Neuronal stem cell (in vitro differentiated cells): ENCODE measurements at regions not wholly inside any gene's neighbourhood (a gene's known extent, or its start where the extent isn't known, plus 50 kb on each side); places are given as distances from the start of the nearest gene placed in this dataset.

Experiments used
- DNase-seq: peaks from one replicate; pipeline ENCODE4 v3.0.0-alpha.2; 2013; ENCODE audit warnings: low spot score
- H2AFZ ChIP-seq: one replicate; pipeline ENCODE4 v1.6.1; 2013; ENCODE audit warnings: mild to moderate bottlenecking, low read length, inconsistent platforms
- H2AK5ac ChIP-seq: 2 replicates; pipeline ENCODE4 v1.6.1; 2013; ENCODE audit warnings: low read depth, mild to moderate bottlenecking, inconsistent platforms, low read length, moderate library complexity, mixed read lengths
- H2BK120ac ChIP-seq: 2 replicates; pipeline ENCODE4 v1.6.1; 2013; ENCODE audit warnings: low read depth, mild to moderate bottlenecking, inconsistent platforms, low read length, moderate library complexity, mixed read lengths
- H2BK12ac ChIP-seq: one replicate; pipeline ENCODE4 v1.6.1; 2013; ENCODE audit warnings: low read length, inconsistent platforms
- H2BK15ac ChIP-seq: 2 replicates; pipeline ENCODE4 v1.6.1; 2013; ENCODE audit warnings: mild to moderate bottlenecking, low read length, inconsistent platforms, mixed read lengths
- H2BK5ac ChIP-seq: one replicate; pipeline ENCODE4 v1.6.1; 2013; ENCODE audit warnings: inconsistent platforms, mild to moderate bottlenecking, low read length, moderate library complexity
- H3K14ac ChIP-seq: one replicate; pipeline ENCODE4 v1.6.1; 2013; ENCODE audit warnings: low read length, inconsistent platforms
- H3K18ac ChIP-seq: 2 replicates; pipeline ENCODE4 v1.6.1; 2013; ENCODE audit warnings: low read length, inconsistent platforms
- H3K23ac ChIP-seq: 2 replicates; pipeline ENCODE4 v1.6.1; 2013; ENCODE audit warnings: low read depth, mild to moderate bottlenecking, mixed read lengths, low read length, inconsistent platforms; ENCODE audit not compliant: poor library complexity
- H3K27ac ChIP-seq: replicated peaks from 3 replicates; pipeline ENCODE4 v1.5.1; 2013; ENCODE audit warnings: low read length, inconsistent platforms
- H3K27me3 ChIP-seq, 3 experiments: 2 replicates each; pipeline ENCODE4 v1.6.1; 2013; ENCODE audit warnings: low read length in 3 of 3, mild to moderate bottlenecking in 2 of 3, inconsistent platforms in 1 of 3, low read depth in 1 of 3, mixed read lengths in 1 of 3, moderate library complexity in 1 of 3; ENCODE audit not compliant: control insufficient read depth in 3 of 3, insufficient read depth in 3 of 3
- H3K36me3 ChIP-seq, 2 donors: replicated peaks in 1 of 2; 2 replicates each; pipeline ENCODE4 v1.6.1; 2013; ENCODE audit warnings: low read length in 2 of 2; ENCODE audit not compliant: control insufficient read depth in 2 of 2, insufficient read depth in 2 of 2
- H3K4ac ChIP-seq: 2 replicates; pipeline ENCODE4 v1.6.1; 2013; ENCODE audit warnings: inconsistent platforms, mild to moderate bottlenecking, low read length, moderate library complexity
- H3K4me1 ChIP-seq, 2 donors: 1 replicate in 1 of 2; 2 replicates in 1 of 2; pipeline ENCODE4 v1.6.1; 2013; ENCODE audit warnings: low read length in 2 of 2, low read depth in 1 of 2; ENCODE audit not compliant: control insufficient read depth in 2 of 2, insufficient read depth in 1 of 2
- H3K4me2 ChIP-seq: one replicate; pipeline ENCODE4 v1.6.1; 2013; ENCODE audit warnings: mild to moderate bottlenecking, low read length, inconsistent platforms; ENCODE audit not compliant: insufficient read depth, poor library complexity, severe bottlenecking
- H3K4me3 ChIP-seq, 2 donors: 2 replicates each; pipeline ENCODE4 v1.5.1; 2013; ENCODE audit warnings: low read length in 2 of 2, mild to moderate bottlenecking in 2 of 2, inconsistent platforms in 1 of 2, moderate library complexity in 1 of 2
- H3K79me1 ChIP-seq: one replicate; pipeline ENCODE4 v1.6.1; 2013; ENCODE audit warnings: low read depth, mild to moderate bottlenecking, inconsistent platforms, low read length, moderate library complexity
- H3K9ac ChIP-seq: one replicate; pipeline ENCODE4 v1.6.1; 2013; ENCODE audit warnings: mild to moderate bottlenecking, low read depth, low read length, inconsistent platforms; ENCODE audit not compliant: poor library complexity
- H3K9me3 ChIP-seq, 2 donors: replicated peaks in 1 of 2; 2 replicates each; pipeline versions ENCODE3 to v1.6.1; 2013; ENCODE audit warnings: low read length in 2 of 2, mild to moderate bottlenecking in 2 of 2, inconsistent platforms in 1 of 2, low read depth in 1 of 2, mixed read lengths in 1 of 2, moderate library complexity in 1 of 2; ENCODE audit not compliant: control insufficient read depth in 2 of 2, insufficient read depth in 1 of 2
- H4K8ac ChIP-seq: one replicate; pipeline ENCODE4 v1.6.1; 2013; ENCODE audit warnings: low read depth, mild to moderate bottlenecking, inconsistent platforms, low read length, moderate library complexity
- H4K91ac ChIP-seq: one replicate; pipeline ENCODE4 v1.6.1; 2013; ENCODE audit warnings: low read length, low read depth, mild to moderate bottlenecking, inconsistent platforms; ENCODE audit not compliant: poor library complexity
- WGBS, 2 donors: extraction: QIAGEN DNeasy Blood & Tissue Kit; methylation state at CpG; one replicate each; pipeline ENCODE4 v1.1.7; 2013; ENCODE audit warnings: missing lambda C conversion rate in 2 of 2, mixed read lengths in 1 of 2; ENCODE audit not compliant: insufficient read length in 2 of 2, insufficient replicate concordance in 1 of 2; ENCODE audit errors: extremely low coverage in 2 of 2; 5-methylcytosine and 5-hydroxymethylcytosine counted together

DNA sequence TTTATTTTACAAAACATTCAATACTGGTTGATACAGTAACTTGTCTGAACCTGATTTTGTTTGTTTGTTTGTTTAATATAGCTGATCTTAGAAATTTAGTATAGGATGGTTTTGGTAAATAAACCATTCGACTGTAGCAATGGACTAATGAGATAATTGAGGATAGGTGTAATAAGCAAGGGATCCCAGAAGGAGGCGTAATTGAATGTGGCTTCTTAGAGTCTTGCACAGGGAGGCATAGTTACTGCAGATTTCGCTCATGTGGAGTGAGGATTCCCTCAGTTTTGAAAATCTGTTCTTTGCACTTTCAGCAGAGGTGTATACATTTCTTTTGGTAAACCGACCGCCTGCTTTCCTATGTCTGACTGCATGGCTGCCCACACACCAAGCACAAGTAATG lies 709.6 kb downstream of the SOCS6 start:
- H3K27ac ChIP-seq = no peak overlapping the region
- H3K36me3 ChIP-seq = no peaks in the 10 kb centered on the region
- no peak overlapping the region for H3K23ac ChIP-seq
- H2AK5ac ChIP-seq = no peak overlapping the region
- no peak overlapping the region for H2BK12ac ChIP-seq
- H2BK120ac ChIP-seq = no peak overlapping the region
- H3K79me1 ChIP-seq = no peaks in the 10 kb centered on the region
- H3K9ac ChIP-seq = no peak overlapping the region
- no peak overlapping the region for H3K4ac ChIP-seq
- no peaks in the 10 kb centered on the region for H3K27me3 ChIP-seq
- H2BK5ac ChIP-seq = no peak overlapping the region
- H2BK15ac ChIP-seq = no peak overlapping the region
- H4K8ac ChIP-seq = no peak overlapping the region
- WGBS, 2 donors = no CpG with 5 or more reads among the region's 5 CpGs
- no peak overlapping the region for H3K4me2 ChIP-seq
- H3K18ac ChIP-seq = no peak overlapping the region
- H3K14ac ChIP-seq = no peak overlapping the region
- no peaks in the 10 kb centered on the region for H3K9me3 ChIP-seq
- H3K4me1 ChIP-seq = no peaks in the 10 kb centered on the region
- H2AFZ ChIP-seq = no peak overlapping the region
- DNase-seq = peak; percentile 11
- no peak overlapping the region for H3K4me3 ChIP-seq
- H4K91ac ChIP-seq = no peak overlapping the region

DNA sequence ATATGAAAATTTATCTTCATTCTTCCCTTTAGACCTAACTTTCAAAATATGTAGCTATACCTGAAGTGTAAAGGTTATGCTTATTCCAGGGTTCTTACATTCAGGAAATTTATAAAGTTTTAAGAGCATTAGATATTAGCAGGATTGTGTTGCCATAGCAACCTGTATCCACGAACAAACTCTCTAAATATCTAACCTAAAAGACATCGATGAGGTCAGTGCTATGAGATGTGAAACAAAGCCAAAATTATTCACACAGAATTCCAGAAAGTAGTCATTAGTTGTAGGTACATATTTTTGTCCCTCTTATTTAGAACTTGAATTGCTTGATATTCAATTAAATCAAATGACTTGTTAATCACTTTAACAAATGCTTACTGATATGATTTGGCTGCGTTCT lies 705.3 kb downstream of the SOCS6 start:
- Histone ChIP-seq H4K91ac (no peak overlapping the region), H3K23ac (no peak overlapping the region), H3K4me3 (no peak overlapping the region), H3K9me3 (no peaks in the 10 kb centered on the region), H3K4ac (no peak overlapping the region), H3K27ac (no peak overlapping the region), H3K14ac (no peak overlapping the region), H3K36me3 (no peaks in the 10 kb centered on the region), H4K8ac (no peak overlapping the region), H2AK5ac (no peak overlapping the region), H3K4me2 (no peak overlapping the region), H3K79me1 (no peaks in the 10 kb centered on the region), H2BK15ac (no peak overlapping the region), H3K9ac (no peak overlapping the region), H2AFZ (no peak overlapping the region), H2BK12ac (no peak overlapping the region), H2BK5ac (no peak overlapping the region), H3K18ac (no peak overlapping the region), H3K27me3 (no peaks in the 10 kb centered on the region), H2BK120ac (no peak overlapping the region), H3K4me1 (no peaks in the 10 kb centered on the region)
- whole genome bisulfite sequencing, 2 donors = no CpG with 5 or more reads among the region's 3 CpGs
- DNase-seq = no peak

DNA sequence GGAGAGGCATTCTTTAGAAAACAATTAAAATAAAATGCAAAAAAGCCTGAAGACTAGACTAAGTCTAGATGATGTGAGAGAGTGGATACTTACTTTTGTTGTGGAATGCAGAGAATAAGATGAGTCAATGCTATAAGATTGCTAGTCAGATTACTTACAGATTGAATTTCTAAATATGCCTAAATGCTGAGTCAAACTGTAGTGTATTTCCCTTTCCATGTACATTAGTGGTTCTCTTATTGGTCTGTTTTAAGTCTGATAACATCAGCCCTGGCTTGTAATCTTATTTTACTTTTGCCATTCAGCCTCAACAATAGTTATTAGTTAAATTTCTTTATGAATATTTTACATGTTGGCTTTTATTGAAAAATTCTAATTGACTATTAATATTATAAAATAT lies 702.7 kb downstream of the SOCS6 start:
- H3K4me2 ChIP-seq = no peak overlapping the region
- H2BK12ac ChIP-seq = no peak overlapping the region
- H2BK120ac ChIP-seq = no peak overlapping the region
- no peak overlapping the region for H4K8ac ChIP-seq
- no peak overlapping the region for H2AFZ ChIP-seq
- no peak overlapping the region for H3K18ac ChIP-seq
- DNase-seq = no peak
- H3K4ac ChIP-seq = no peak overlapping the region
- H3K9me3 ChIP-seq = no peaks in the 10 kb centered on the region
- no peak overlapping the region for H2BK5ac ChIP-seq
- H3K27me3 ChIP-seq = no peaks in the 10 kb centered on the region
- no peak overlapping the region for H3K9ac ChIP-seq
- no peak overlapping the region for H4K91ac ChIP-seq
- no peak overlapping the region for H3K23ac ChIP-seq
- no peaks in the 10 kb centered on the region for H3K79me1 ChIP-seq
- no peak overlapping the region for H2AK5ac ChIP-seq
- H3K4me1 ChIP-seq = no peaks in the 10 kb centered on the region
- H3K27ac ChIP-seq = no peak overlapping the region
- H3K36me3 ChIP-seq = no peaks in the 10 kb centered on the region
- no peak overlapping the region for H3K14ac ChIP-seq
- no peak overlapping the region for H3K4me3 ChIP-seq
- no peak overlapping the region for H2BK15ac ChIP-seq

DNA sequence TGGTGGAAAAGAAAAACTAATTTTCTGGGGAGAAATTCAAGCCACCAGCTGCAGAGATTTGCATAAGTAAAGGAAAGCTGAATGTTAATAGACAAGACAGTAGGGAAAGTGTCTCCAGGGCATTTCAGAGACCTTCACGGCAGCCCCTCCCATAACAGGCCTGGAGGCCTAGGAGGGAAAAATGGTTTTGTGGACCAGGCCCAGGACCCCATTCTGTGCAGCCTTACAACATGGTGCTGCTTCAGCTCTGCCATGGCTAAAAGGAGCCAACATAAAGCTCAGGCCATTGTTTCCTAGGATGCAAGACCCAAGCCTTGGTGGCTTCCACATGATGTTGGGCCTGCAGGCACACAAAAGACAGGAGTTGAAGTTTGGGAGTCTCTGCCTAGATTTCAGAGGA lies 697.1 kb downstream of the SOCS6 start:
- Histone ChIP-seq H3K27ac (no peak overlapping the region), H3K27me3 (no peaks in the 10 kb centered on the region), H2AFZ (no peak overlapping the region), H3K18ac (no peak overlapping the region), H3K9ac (no peak overlapping the region), H3K79me1 (no peaks in the 10 kb centered on the region), H2BK12ac (no peak overlapping the region), H3K9me3 (peaks cover 0 to 6% of the 10 kb centered on the region in 2 donors), H2BK5ac (no peak overlapping the region), H3K23ac (no peak overlapping the region), H3K14ac (no peak overlapping the region), H2AK5ac (no peak overlapping the region), H3K4me2 (no peak overlapping the region), H3K4me3 (no peak overlapping the region), H3K36me3 (no peaks in the 10 kb centered on the region), H4K8ac (no peak overlapping the region), H2BK120ac (no peak overlapping the region), H2BK15ac (no peak overlapping the region), H3K4me1 (no peaks in the 10 kb centered on the region), H3K4ac (no peak overlapping the region), H4K91ac (no peak overlapping the region)
- DNase-seq = no peak
- WGBS, 2 donors = no CpG with 5 or more reads among the region's 1 CpG
